A673 (cell line): ENCODE measurements at regions not wholly inside any gene's neighbourhood (a gene's known extent, or its start where the extent isn't known, plus 50 kb on each side); places are given as distances from the start of the nearest gene placed in this dataset.

Source experiments
- CTCF ChIP-seq: fragments of 300-800, 200-600 bp; sonication (generic); conservative IDR thresholded peaks from 2 replicates; pipeline ENCODE4 v1.5.1; 2017; ENCODE audit warnings: low read depth, mild to moderate bottlenecking, antibody characterized with exemption, low read length, moderate library complexity, mixed read lengths
- EZH2 ChIP-seq: fragments of 200-600 bp; sonication (generic); IDR thresholded peaks from 2 replicates; pipeline ENCODE4 v1.6.1; 2017; ENCODE audit warnings: borderline replicate concordance, low read depth, mild to moderate bottlenecking, mixed read lengths, antibody characterized with exemption, low read length; ENCODE audit not compliant: poor library complexity, severe bottlenecking

DNA sequence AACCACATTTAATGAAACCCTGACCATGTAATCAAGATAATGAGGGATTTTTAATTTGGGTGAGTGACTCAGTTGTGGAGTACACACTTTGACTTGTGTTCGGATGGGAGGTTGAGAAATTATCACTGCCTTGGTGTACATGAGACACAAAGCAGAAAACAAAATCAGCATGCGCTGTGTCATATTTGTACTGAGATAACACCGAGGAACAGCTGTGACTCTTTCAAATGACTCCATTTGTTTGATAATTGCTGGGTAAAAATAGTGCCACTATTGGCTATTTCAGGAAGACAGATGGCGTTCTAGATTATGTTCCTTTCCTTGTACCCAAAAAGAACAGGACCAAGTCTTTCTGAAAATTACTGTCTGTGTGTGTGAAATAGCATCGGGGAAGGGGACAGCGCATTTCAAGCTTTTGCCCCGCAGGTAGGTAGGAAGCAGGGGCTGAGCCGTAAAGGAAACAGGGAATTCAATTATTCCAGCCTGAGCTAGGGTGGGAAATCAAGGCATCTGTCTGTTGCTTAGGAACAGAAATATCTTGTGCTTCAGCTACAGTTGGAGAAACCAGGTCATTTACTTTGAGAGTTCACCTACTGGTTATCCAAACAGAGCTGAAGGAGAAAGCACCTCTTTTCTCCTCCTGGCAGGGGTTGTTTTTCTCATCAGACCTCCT lies 114.3 kb downstream of the SNAPC1 start:
- TF ChIP-seq CTCF (no peak), EZH2 (no peak)
